ENCODE measurements at regions not wholly inside any gene's neighbourhood (a gene's known extent, or its start where the extent isn't known, plus 50 kb on each side); places are given as distances from the start of the nearest gene placed in this dataset.

GRCh38 chr21:35779690-35780570, 280.4 kb downstream of the SETD4 start:
- DNase-seq (ENCODE audit: low spot score) = no peak
- intact Hi-C loops (cut with DNase I) = no loop called here

GRCh38 chr21:35779167-35779566, 281.2 kb downstream of the SETD4 start:
- no peak for DNase-seq (ENCODE audit: low spot score)
- intact Hi-C loops (cut with DNase I) = no loop called here

- intact Hi-C loops (cut with DNase I) = no loop called here
- DNase-seq (ENCODE audit: low spot score) = no peak
These were observed 283.2 kb downstream of the SETD4 start for GRCh38 chr21:35777081-35777480.

GRCh38 chr21:35775778-35776544, 284.4 kb downstream of the SETD4 start:
- DNase-seq (ENCODE audit: low spot score) = no peak

GRCh38 chr21:35770101-35770945, 290.0 kb downstream of the SETD4 start:
- DNase-seq (ENCODE audit: low spot score) = no peak
- intact Hi-C loops (cut with DNase I) = no loop called here

More at GRCh38 chr21:35775778-35776544, 284.4 kb downstream of the SETD4 start:
- intact Hi-C loops (cut with DNase I) = no loop called here

- DNase-seq (ENCODE audit: low spot score) = no peak
- intact Hi-C loops (cut with DNase I) = no loop called here
These were observed 292.1 kb downstream of the SETD4 start for GRCh38 chr21:35768187-35768586.

GRCh38 chr21:35764586-35764985, 295.7 kb downstream of the SETD4 start:
- intact Hi-C loops (cut with DNase I) = no loop called here
- no peak for DNase-seq (ENCODE audit: low spot score)

- DNase-seq (ENCODE audit: low spot score) = no peak
- intact Hi-C loops (cut with DNase I) = no loop called here
These were observed 296.2 kb downstream of the SETD4 start for GRCh38 chr21:35764077-35764476.

GRCh38 chr21:35754583-35754982, 305.7 kb downstream of the SETD4 start:
- intact Hi-C loops (cut with DNase I) = no loop called here

GRCh38 chr21:35753308-35753707, 307.0 kb downstream of the SETD4 start:
- DNase-seq (ENCODE audit: low spot score) = no peak
- intact Hi-C loops (cut with DNase I) = no loop called here

More at GRCh38 chr21:35754583-35754982, 305.7 kb downstream of the SETD4 start:
- DNase-seq (ENCODE audit: low spot score) = no peak

- intact Hi-C loops (cut with DNase I) = no loop called here
- DNase-seq (ENCODE audit: low spot score) = no peak
These were observed 309.2 kb downstream of the SETD4 start for GRCh38 chr21:35751171-35751570.

- intact Hi-C loops (cut with DNase I) = no loop called here
- DNase-seq (ENCODE audit: low spot score) = no peak
These were observed 310.4 kb downstream of the SETD4 start for GRCh38 chr21:35749904-35750303.

- DNase-seq (ENCODE audit: low spot score) = no peak
- intact Hi-C loops (cut with DNase I) = no loop called here
These were observed 311.5 kb downstream of the SETD4 start for GRCh38 chr21:35748678-35749314.

- intact Hi-C loops (cut with DNase I) = no loop called here
These were observed 316.8 kb downstream of the SETD4 start for GRCh38 chr21:35743571-35743970.

GRCh38 chr21:35738347-35738961, 321.9 kb downstream of the SETD4 start:
- no peak for DNase-seq (ENCODE audit: low spot score)
- intact Hi-C loops (cut with DNase I) = no loop called here

More at GRCh38 chr21:35743571-35743970, 316.8 kb downstream of the SETD4 start:
- no peak for DNase-seq (ENCODE audit: low spot score)

- no peak for DNase-seq (ENCODE audit: low spot score)
- intact Hi-C loops (cut with DNase I) = no loop called here
These were observed 322.4 kb downstream of the SETD4 start for GRCh38 chr21:35737899-35738346.

- intact Hi-C loops (cut with DNase I) = no loop called here
- no peak for DNase-seq (ENCODE audit: low spot score)
These were observed 322.9 kb downstream of the SETD4 start for GRCh38 chr21:35737449-35737848.

GRCh38 chr21:35732788-35733187, 327.5 kb downstream of the SETD4 start:
- DNase-seq (ENCODE audit: low spot score) = no peak
- intact Hi-C loops (cut with DNase I) = no loop called here

- intact Hi-C loops (cut with DNase I) = no loop called here
- DNase-seq (ENCODE audit: low spot score) = no peak
These were observed 330.0 kb downstream of the SETD4 start for GRCh38 chr21:35730325-35730724.

Measured in cardiac septum (tissue), 1 donor.